Neuronal stem cell (in vitro differentiated cells): ENCODE measurements at regions not wholly inside any gene's neighbourhood (a gene's known extent, or its start where the extent isn't known, plus 50 kb on each side); places are given as distances from the start of the nearest gene placed in this dataset.

Source experiments
- DNase-seq: peaks from one replicate; pipeline ENCODE4 v3.0.0-alpha.2; 2013; ENCODE audit warnings: low spot score
- H2AFZ ChIP-seq: one replicate; pipeline ENCODE4 v1.6.1; 2013; ENCODE audit warnings: mild to moderate bottlenecking, low read length, inconsistent platforms
- H2AK5ac ChIP-seq: 2 replicates; pipeline ENCODE4 v1.6.1; 2013; ENCODE audit warnings: low read depth, mild to moderate bottlenecking, inconsistent platforms, low read length, moderate library complexity, mixed read lengths
- H2BK120ac ChIP-seq: 2 replicates; pipeline ENCODE4 v1.6.1; 2013; ENCODE audit warnings: low read depth, mild to moderate bottlenecking, inconsistent platforms, low read length, moderate library complexity, mixed read lengths
- H2BK12ac ChIP-seq: one replicate; pipeline ENCODE4 v1.6.1; 2013; ENCODE audit warnings: low read length, inconsistent platforms
- H2BK15ac ChIP-seq: 2 replicates; pipeline ENCODE4 v1.6.1; 2013; ENCODE audit warnings: mild to moderate bottlenecking, low read length, inconsistent platforms, mixed read lengths
- H2BK5ac ChIP-seq: one replicate; pipeline ENCODE4 v1.6.1; 2013; ENCODE audit warnings: inconsistent platforms, mild to moderate bottlenecking, low read length, moderate library complexity
- H3K14ac ChIP-seq: one replicate; pipeline ENCODE4 v1.6.1; 2013; ENCODE audit warnings: low read length, inconsistent platforms
- H3K18ac ChIP-seq: 2 replicates; pipeline ENCODE4 v1.6.1; 2013; ENCODE audit warnings: low read length, inconsistent platforms
- H3K23ac ChIP-seq: 2 replicates; pipeline ENCODE4 v1.6.1; 2013; ENCODE audit warnings: low read depth, mild to moderate bottlenecking, mixed read lengths, low read length, inconsistent platforms; ENCODE audit not compliant: poor library complexity
- H3K27ac ChIP-seq: replicated peaks from 3 replicates; pipeline ENCODE4 v1.5.1; 2013; ENCODE audit warnings: low read length, inconsistent platforms
- H3K27me3 ChIP-seq, 3 experiments: 2 replicates each; pipeline ENCODE4 v1.6.1; 2013; ENCODE audit warnings: low read length in 3 of 3, mild to moderate bottlenecking in 2 of 3, inconsistent platforms in 1 of 3, low read depth in 1 of 3, mixed read lengths in 1 of 3, moderate library complexity in 1 of 3; ENCODE audit not compliant: control insufficient read depth in 3 of 3, insufficient read depth in 3 of 3
- H3K36me3 ChIP-seq, 2 donors: replicated peaks in 1 of 2; 2 replicates each; pipeline ENCODE4 v1.6.1; 2013; ENCODE audit warnings: low read length in 2 of 2; ENCODE audit not compliant: control insufficient read depth in 2 of 2, insufficient read depth in 2 of 2
- H3K4ac ChIP-seq: 2 replicates; pipeline ENCODE4 v1.6.1; 2013; ENCODE audit warnings: inconsistent platforms, mild to moderate bottlenecking, low read length, moderate library complexity
- H3K4me1 ChIP-seq, 2 donors: 1 replicate in 1 of 2; 2 replicates in 1 of 2; pipeline ENCODE4 v1.6.1; 2013; ENCODE audit warnings: low read length in 2 of 2, low read depth in 1 of 2; ENCODE audit not compliant: control insufficient read depth in 2 of 2, insufficient read depth in 1 of 2
- H3K4me2 ChIP-seq: one replicate; pipeline ENCODE4 v1.6.1; 2013; ENCODE audit warnings: mild to moderate bottlenecking, low read length, inconsistent platforms; ENCODE audit not compliant: insufficient read depth, poor library complexity, severe bottlenecking
- H3K4me3 ChIP-seq, 2 donors: 2 replicates each; pipeline ENCODE4 v1.5.1; 2013; ENCODE audit warnings: low read length in 2 of 2, mild to moderate bottlenecking in 2 of 2, inconsistent platforms in 1 of 2, moderate library complexity in 1 of 2
- H3K79me1 ChIP-seq: one replicate; pipeline ENCODE4 v1.6.1; 2013; ENCODE audit warnings: low read depth, mild to moderate bottlenecking, inconsistent platforms, low read length, moderate library complexity
- H3K9ac ChIP-seq: one replicate; pipeline ENCODE4 v1.6.1; 2013; ENCODE audit warnings: mild to moderate bottlenecking, low read depth, low read length, inconsistent platforms; ENCODE audit not compliant: poor library complexity
- H3K9me3 ChIP-seq, 2 donors: replicated peaks in 1 of 2; 2 replicates each; pipeline versions ENCODE3 to v1.6.1; 2013; ENCODE audit warnings: low read length in 2 of 2, mild to moderate bottlenecking in 2 of 2, inconsistent platforms in 1 of 2, low read depth in 1 of 2, mixed read lengths in 1 of 2, moderate library complexity in 1 of 2; ENCODE audit not compliant: control insufficient read depth in 2 of 2, insufficient read depth in 1 of 2
- H4K8ac ChIP-seq: one replicate; pipeline ENCODE4 v1.6.1; 2013; ENCODE audit warnings: low read depth, mild to moderate bottlenecking, inconsistent platforms, low read length, moderate library complexity
- H4K91ac ChIP-seq: one replicate; pipeline ENCODE4 v1.6.1; 2013; ENCODE audit warnings: low read length, low read depth, mild to moderate bottlenecking, inconsistent platforms; ENCODE audit not compliant: poor library complexity
- WGBS, 2 donors: extraction: QIAGEN DNeasy Blood & Tissue Kit; methylation state at CpG; one replicate each; pipeline ENCODE4 v1.1.7; 2013; ENCODE audit warnings: missing lambda C conversion rate in 2 of 2, mixed read lengths in 1 of 2; ENCODE audit not compliant: insufficient read length in 2 of 2, insufficient replicate concordance in 1 of 2; ENCODE audit errors: extremely low coverage in 2 of 2; 5-methylcytosine and 5-hydroxymethylcytosine counted together

GRCh38 chr7:136168821-136169220 is 191.7 kb upstream of the MTPN start:
- no CpG with 5 or more reads among the region's 2 CpGs for WGBS, 2 donors
- H2BK5ac ChIP-seq: no peak overlapping the region
- no peaks in the 10 kb centered on the region for H3K36me3 ChIP-seq
- no peak overlapping the region for H2AFZ ChIP-seq
- H3K18ac ChIP-seq: no peak overlapping the region
- no peaks in the 10 kb centered on the region for H3K27me3 ChIP-seq
- H2BK120ac ChIP-seq: no peak overlapping the region
- H3K4me2 ChIP-seq: no peak overlapping the region
- no peak overlapping the region for H2AK5ac ChIP-seq
- no peak overlapping the region for H3K14ac ChIP-seq
- H3K23ac ChIP-seq: no peak overlapping the region
- no peaks in the 10 kb centered on the region for H3K4me1 ChIP-seq
- no peak overlapping the region for H3K4ac ChIP-seq
- H4K91ac ChIP-seq: no peak overlapping the region
- H3K4me3 ChIP-seq: no peak overlapping the region
- no peak overlapping the region for H3K9ac ChIP-seq
- no peak for DNase-seq
- no peak overlapping the region for H2BK15ac ChIP-seq
- no peak overlapping the region for H2BK12ac ChIP-seq
- no peaks in the 10 kb centered on the region for H3K9me3 ChIP-seq
- no peak overlapping the region for H3K27ac ChIP-seq
- no peak overlapping the region for H4K8ac ChIP-seq
- no peaks in the 10 kb centered on the region for H3K79me1 ChIP-seq

GRCh38 chr7:136167991-136168390 is 190.8 kb upstream of the MTPN start:
- Histone ChIP-seq H3K23ac (no peak overlapping the region), H2BK15ac (no peak overlapping the region), H3K9ac (no peak overlapping the region), H2BK120ac (no peak overlapping the region), H3K4ac (no peak overlapping the region), H3K36me3 (no peaks in the 10 kb centered on the region), H4K91ac (no peak overlapping the region), H3K14ac (no peak overlapping the region), H2BK5ac (no peak overlapping the region), H3K27me3 (no peaks in the 10 kb centered on the region), H2AK5ac (no peak overlapping the region), H2BK12ac (no peak overlapping the region), H3K4me2 (no peak overlapping the region), H4K8ac (no peak overlapping the region), H3K4me3 (no peak overlapping the region), H3K9me3 (no peaks in the 10 kb centered on the region), H3K27ac (no peak overlapping the region), H2AFZ (no peak overlapping the region), H3K79me1 (no peaks in the 10 kb centered on the region), H3K4me1 (no peaks in the 10 kb centered on the region), H3K18ac (no peak overlapping the region)
- no CpG with 5 or more reads among the region's 4 CpGs for WGBS, 2 donors
- no peak for DNase-seq

GRCh38 chr7:136166521-136166920 is 189.4 kb upstream of the MTPN start:
- Histone ChIP-seq H3K36me3 (no peaks in the 10 kb centered on the region), H2BK120ac (no peak overlapping the region), H3K27me3 (no peaks in the 10 kb centered on the region), H3K14ac (no peak overlapping the region), H3K23ac (no peak overlapping the region), H3K4me3 (no peak overlapping the region), H3K9ac (no peak overlapping the region), H3K4me2 (no peak overlapping the region), H3K9me3 (no peaks in the 10 kb centered on the region), H3K27ac (no peak overlapping the region), H2BK12ac (no peak overlapping the region), H2AK5ac (no peak overlapping the region), H4K8ac (no peak overlapping the region), H3K18ac (no peak overlapping the region), H4K91ac (no peak overlapping the region), H3K4me1 (no peaks in the 10 kb centered on the region), H3K4ac (no peak overlapping the region), H3K79me1 (no peaks in the 10 kb centered on the region), H2AFZ (no peak overlapping the region), H2BK15ac (no peak overlapping the region), H2BK5ac (no peak overlapping the region)
- no CpG with 5 or more reads among the region's 1 CpG for WGBS, 2 donors
- no peak for DNase-seq

- H3K27ac ChIP-seq: no peak overlapping the region
- no peak overlapping the region for H2BK12ac ChIP-seq
- no peak overlapping the region for H2AFZ ChIP-seq
Measured at GRCh38 chr7:136163340-136163801, 186.2 kb upstream of the MTPN start.

More at GRCh38 chr7:136163340-136163801, 186.2 kb upstream of the MTPN start:
- H3K14ac ChIP-seq: no peak overlapping the region
- no peaks in the 10 kb centered on the region for H3K79me1 ChIP-seq
- no peak for DNase-seq
- no peaks in the 10 kb centered on the region for H3K27me3 ChIP-seq
- no peaks in the 10 kb centered on the region for H3K4me1 ChIP-seq
- H4K8ac ChIP-seq: no peak overlapping the region
- H2BK120ac ChIP-seq: no peak overlapping the region
- no peak overlapping the region for H3K4me3 ChIP-seq
- H2AK5ac ChIP-seq: no peak overlapping the region
- no CpG with 5 or more reads among the region's 4 CpGs for WGBS, 2 donors
- no peak overlapping the region for H3K4ac ChIP-seq
- H3K9ac ChIP-seq: no peak overlapping the region
- no peak overlapping the region for H3K18ac ChIP-seq
- no peak overlapping the region for H2BK5ac ChIP-seq
- H3K4me2 ChIP-seq: no peak overlapping the region
- no peak overlapping the region for H4K91ac ChIP-seq
- H3K36me3 ChIP-seq: no peaks in the 10 kb centered on the region
- H3K23ac ChIP-seq: no peak overlapping the region
- no peaks in the 10 kb centered on the region for H3K9me3 ChIP-seq
- H2BK15ac ChIP-seq: no peak overlapping the region
